ENCODE measurements at regions not wholly inside any gene's neighbourhood (a gene's known extent, or its start where the extent isn't known, plus 50 kb on each side); places are given as distances from the start of the nearest gene placed in this dataset.

- DNase-seq (ENCODE audit: extremely low read depth, low read depth) = no peak
Measured at GRCh38 chr14:38526826-38527501, 271.1 kb upstream of the CLEC14A start.

- no peak for DNase-seq (ENCODE audit: extremely low read depth, low read depth)
Measured at GRCh38 chr14:38524636-38525509, 269.0 kb upstream of the CLEC14A start.

GRCh38 chr14:38522724-38523123, 266.8 kb upstream of the CLEC14A start:
- DNase-seq (ENCODE audit: extremely low read depth, low read depth) = no peak

- no peak for DNase-seq (ENCODE audit: extremely low read depth, low read depth)
Measured at GRCh38 chr14:38521591-38521990, 265.7 kb upstream of the CLEC14A start.

GRCh38 chr14:38517426-38517825, 261.5 kb upstream of the CLEC14A start:
- DNase-seq (ENCODE audit: extremely low read depth, low read depth) = no peak

GRCh38 chr14:38512236-38512635, 256.3 kb upstream of the CLEC14A start:
- DNase-seq (ENCODE audit: extremely low read depth, low read depth) = no peak

- no peak for DNase-seq (ENCODE audit: extremely low read depth, low read depth)
Measured at GRCh38 chr14:38507299-38507698, 251.4 kb upstream of the CLEC14A start.

GRCh38 chr14:38505973-38506249, 250.0 kb upstream of the CLEC14A start:
- DNase-seq (ENCODE audit: extremely low read depth, low read depth) = no peak

- DNase-seq (ENCODE audit: extremely low read depth, low read depth) = no peak
Measured at GRCh38 chr14:38505221-38505972, 249.5 kb upstream of the CLEC14A start.

GRCh38 chr14:38504175-38504574, 248.3 kb upstream of the CLEC14A start:
- DNase-seq (ENCODE audit: extremely low read depth, low read depth) = no peak

GRCh38 chr14:38502239-38502638, 246.3 kb upstream of the CLEC14A start:
- no peak for DNase-seq (ENCODE audit: extremely low read depth, low read depth)

GRCh38 chr14:38500125-38500524, 244.2 kb upstream of the CLEC14A start:
- no peak for DNase-seq (ENCODE audit: extremely low read depth, low read depth)

- DNase-seq (ENCODE audit: extremely low read depth, low read depth) = no peak
Measured at GRCh38 chr14:38496092-38496491, 240.2 kb upstream of the CLEC14A start.

- DNase-seq (ENCODE audit: extremely low read depth, low read depth) = no peak
Measured at GRCh38 chr14:38490273-38490672, 234.4 kb upstream of the CLEC14A start.

- DNase-seq (ENCODE audit: extremely low read depth, low read depth) = no peak
Measured at GRCh38 chr14:38485026-38485425, 229.1 kb upstream of the CLEC14A start.

GRCh38 chr14:38481952-38482678, 226.2 kb upstream of the CLEC14A start:
- DNase-seq (ENCODE audit: extremely low read depth, low read depth) = peak; percentile 29

GRCh38 chr14:38469156-38469555, 213.3 kb upstream of the CLEC14A start:
- no peak for DNase-seq (ENCODE audit: extremely low read depth, low read depth)

- no peak for DNase-seq (ENCODE audit: extremely low read depth, low read depth)
Measured at GRCh38 chr14:38442208-38442607, 186.3 kb upstream of the CLEC14A start.

- no peak for DNase-seq (ENCODE audit: extremely low read depth, low read depth)
Measured at GRCh38 chr14:38432186-38432585, 176.3 kb upstream of the CLEC14A start.

- no peak for DNase-seq (ENCODE audit: extremely low read depth, low read depth)
Measured at GRCh38 chr14:38431156-38431555, 175.3 kb upstream of the CLEC14A start.

- DNase-seq (ENCODE audit: extremely low read depth, low read depth) = no peak
Measured at GRCh38 chr14:38430522-38430921, 174.6 kb upstream of the CLEC14A start.

All from NCI-H460 (cell line).